ENCODE measurements at regions not wholly inside any gene's neighbourhood (a gene's known extent, or its start where the extent isn't known, plus 50 kb on each side); places are given as distances from the start of the nearest gene placed in this dataset.

GRCh38 chr12:123089140-123089539, 61.8 kb downstream of the PITPNM2 start:
- H3K4me1 ChIP-seq: peaks cover 28 to 29% of the 10 kb centered on the region in 2 donors

GRCh38 chr12:123085730-123086487, 65.0 kb downstream of the PITPNM2 start:
- Histone ChIP-seq H3K4me1 (peaks cover 22 to 29% of the 10 kb centered on the region in 2 donors), H3K36me3 (no peaks in the 10 kb centered on the region), H3K4me3 (no peak overlapping the region), H3K27ac (peak overlapping the region in 1 of 4 donors; percentile 4), H3K27me3 (no peaks in the 10 kb centered on the region), H3K9me3 (no peaks in the 10 kb centered on the region)
- in situ Hi-C loops (cut with MboI; ENCODE audit: low sequenced_read_pairs in 4 of 4): no loop called here
- peak; percentile 77 to 88 for ATAC-seq
- peak; percentile 30 to 78 for DNase-seq
- intact Hi-C loops (cut with DNase I; ENCODE audit: low total_unique reads): no loop called here
- TF ChIP-seq CTCF (IDR thresholded peaks at IDR 0.05 in 4 of 5, conservative IDR thresholded peaks at IDR 0.05 in 1 of 5) (peak in 1 of 5 experiments; percentile 25), POLR2A (IDR thresholded peaks at IDR 0.05) (no peak)

More at GRCh38 chr12:123089140-123089539, 61.8 kb downstream of the PITPNM2 start:
- no peak overlapping the region for H3K27ac ChIP-seq
- DNase-seq (no peak), ATAC-seq (no peak)
- H3K4me3 ChIP-seq: no peak overlapping the region
- in situ Hi-C loops (cut with MboI; ENCODE audit: low sequenced_read_pairs in 4 of 4) (no loop called here), intact Hi-C loops (cut with DNase I; ENCODE audit: low total_unique reads) (no loop called here)
- H3K27me3 ChIP-seq: no peaks in the 10 kb centered on the region
- H3K36me3 ChIP-seq: no peaks in the 10 kb centered on the region
- TF ChIP-seq CTCF (IDR thresholded peaks at IDR 0.05 in 4 of 5, conservative IDR thresholded peaks at IDR 0.05 in 1 of 5) (no peak), POLR2A (IDR thresholded peaks at IDR 0.05) (no peak)
- H3K9me3 ChIP-seq: no peaks in the 10 kb centered on the region

GRCh38 chr12:123085066-123085465, 65.8 kb downstream of the PITPNM2 start:
- no peak for DNase-seq
- TF ChIP-seq CTCF (IDR thresholded peaks at IDR 0.05 in 4 of 5, conservative IDR thresholded peaks at IDR 0.05 in 1 of 5) (no peak), POLR2A (IDR thresholded peaks at IDR 0.05) (no peak)
- no peaks in the 10 kb centered on the region for H3K27me3 ChIP-seq
- in situ Hi-C loops (cut with MboI; ENCODE audit: low sequenced_read_pairs in 4 of 4): no loop called here
- no peak overlapping the region for H3K4me3 ChIP-seq
- no peak for ATAC-seq
- H3K4me1 ChIP-seq: peaks cover 22 to 29% of the 10 kb centered on the region in 2 donors
- no peak overlapping the region for H3K27ac ChIP-seq
- intact Hi-C loops (cut with DNase I; ENCODE audit: low total_unique reads): no loop called here
- H3K9me3 ChIP-seq: no peaks in the 10 kb centered on the region
- no peaks in the 10 kb centered on the region for H3K36me3 ChIP-seq

- Histone ChIP-seq H3K4me1 (peaks cover 22 to 24% of the 10 kb centered on the region in 2 donors), H3K9me3 (no peaks in the 10 kb centered on the region), H3K4me3 (no peak overlapping the region), H3K27me3 (no peaks in the 10 kb centered on the region), H3K36me3 (no peaks in the 10 kb centered on the region), H3K27ac (peak overlapping the region in 1 of 4 donors; percentile 6)
- DNase-seq (no peak), ATAC-seq (no peak)
- in situ Hi-C loops (cut with MboI; ENCODE audit: low sequenced_read_pairs in 4 of 4) (no loop called here), intact Hi-C loops (cut with DNase I; ENCODE audit: low total_unique reads) (no loop called here)
- TF ChIP-seq POLR2A (IDR thresholded peaks at IDR 0.05): no peak
- no peak for TF ChIP-seq CTCF (IDR thresholded peaks at IDR 0.05 in 4 of 5, conservative IDR thresholded peaks at IDR 0.05 in 1 of 5)
Observed at GRCh38 chr12:123083661-123084571, 67.0 kb downstream of the PITPNM2 start.
